KMS-11 (cell line): ENCODE measurements at regions not wholly inside any gene's neighbourhood (a gene's known extent, or its start where the extent isn't known, plus 50 kb on each side); places are given as distances from the start of the nearest gene placed in this dataset.

ENCODE experiments used
- H2AFZ ChIP-seq: fragments of 200-600 bp; sonication (generic); 2 replicates; pipeline ENCODE4 v1.6.1; 2016; ENCODE audit warnings: antibody characterized with exemption, mixed run types, low read depth
- H3K27ac ChIP-seq: fragments of 200-600 bp; sonication (generic); 2 replicates; pipeline ENCODE4 v1.6.1; 2016; ENCODE audit warnings: mild to moderate bottlenecking, mixed run types
- H3K27me3 ChIP-seq: fragments of 200-600 bp; sonication (generic); 2 replicates; pipeline ENCODE4 v1.6.1; 2017; ENCODE audit warnings: mild to moderate bottlenecking, low read depth, mixed run types, moderate library complexity; ENCODE audit not compliant: insufficient read depth
- H3K36me3 ChIP-seq: fragments of 200-600 bp; sonication (generic); 2 replicates; pipeline ENCODE4 v1.6.1; 2017; ENCODE audit warnings: mild to moderate bottlenecking, mixed run types; ENCODE audit not compliant: insufficient read depth
- H3K4me1 ChIP-seq: fragments of 200-600 bp; sonication (generic); 2 replicates; pipeline ENCODE4 v1.6.1; 2016; ENCODE audit warnings: mild to moderate bottlenecking, low read depth, mixed run types; ENCODE audit not compliant: poor library complexity, severe bottlenecking
- H3K4me2 ChIP-seq: fragments of 200-600 bp; sonication (generic); 2 replicates; pipeline ENCODE4 v1.7.0; 2016; ENCODE audit warnings: mild to moderate bottlenecking, mixed run types
- H3K4me3 ChIP-seq: fragments of 200-600 bp; sonication (generic); IDR thresholded peaks from 2 replicates; pipeline ENCODE4 v1.6.1; 2017; ENCODE audit warnings: low read depth, low read length, mixed read lengths; ENCODE audit not compliant: insufficient read depth
- H3K79me2 ChIP-seq: fragments of 200-600 bp; sonication (generic); 2 replicates; pipeline ENCODE4 v1.6.1; 2016; ENCODE audit warnings: low read depth, mixed run types; ENCODE audit not compliant: insufficient read depth
- H3K9ac ChIP-seq: fragments of 200-600 bp; sonication (generic); 2 replicates; pipeline ENCODE4 v1.6.1; 2016; ENCODE audit warnings: mild to moderate bottlenecking, mixed run types
- H4K20me1 ChIP-seq: fragments of 200-600 bp; sonication (generic); 2 replicates; pipeline ENCODE4 v1.6.1; 2016; ENCODE audit warnings: mild to moderate bottlenecking, mixed run types; ENCODE audit not compliant: insufficient read depth
- TF ChIP-seq, protein P1 (sequence below): fragments of 200-600 bp; sonication (generic); conservative IDR thresholded peaks from 2 replicates; pipeline ENCODE4 v1.6.1; 2017; ENCODE audit warnings: low read depth, mild to moderate bottlenecking, antibody characterized with exemption, low read length, moderate library complexity, mixed read lengths

DNA sequence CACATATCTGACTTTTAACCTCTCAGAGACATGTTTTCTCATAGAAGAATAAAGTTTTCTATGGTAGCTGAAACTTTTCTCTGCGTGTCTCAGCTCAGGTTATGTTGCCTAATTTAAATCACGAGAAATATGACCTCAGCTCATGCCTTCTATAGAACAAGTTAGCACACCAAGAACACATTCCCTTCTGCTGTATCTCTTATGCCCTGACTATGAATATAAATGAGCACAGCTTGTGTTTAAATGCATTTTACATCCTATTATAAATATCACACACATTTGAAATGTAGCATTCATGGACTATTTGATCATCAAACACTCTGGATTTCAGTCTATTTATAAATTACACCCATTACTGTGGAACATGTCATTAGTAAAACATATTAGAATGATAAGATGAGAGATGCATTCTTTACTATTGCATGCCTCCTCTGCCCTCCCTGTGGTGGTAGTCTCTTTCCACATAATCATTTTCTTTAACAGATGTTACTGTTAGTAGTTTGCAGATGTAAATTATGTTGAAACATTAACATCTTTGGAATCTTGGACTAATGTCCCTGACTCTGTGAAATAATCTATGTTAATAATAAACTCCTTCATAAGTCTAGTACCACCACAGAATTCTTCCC lies 2044.9 kb upstream of the PCDH20 start:
- TF ChIP-seq, protein P1, sequence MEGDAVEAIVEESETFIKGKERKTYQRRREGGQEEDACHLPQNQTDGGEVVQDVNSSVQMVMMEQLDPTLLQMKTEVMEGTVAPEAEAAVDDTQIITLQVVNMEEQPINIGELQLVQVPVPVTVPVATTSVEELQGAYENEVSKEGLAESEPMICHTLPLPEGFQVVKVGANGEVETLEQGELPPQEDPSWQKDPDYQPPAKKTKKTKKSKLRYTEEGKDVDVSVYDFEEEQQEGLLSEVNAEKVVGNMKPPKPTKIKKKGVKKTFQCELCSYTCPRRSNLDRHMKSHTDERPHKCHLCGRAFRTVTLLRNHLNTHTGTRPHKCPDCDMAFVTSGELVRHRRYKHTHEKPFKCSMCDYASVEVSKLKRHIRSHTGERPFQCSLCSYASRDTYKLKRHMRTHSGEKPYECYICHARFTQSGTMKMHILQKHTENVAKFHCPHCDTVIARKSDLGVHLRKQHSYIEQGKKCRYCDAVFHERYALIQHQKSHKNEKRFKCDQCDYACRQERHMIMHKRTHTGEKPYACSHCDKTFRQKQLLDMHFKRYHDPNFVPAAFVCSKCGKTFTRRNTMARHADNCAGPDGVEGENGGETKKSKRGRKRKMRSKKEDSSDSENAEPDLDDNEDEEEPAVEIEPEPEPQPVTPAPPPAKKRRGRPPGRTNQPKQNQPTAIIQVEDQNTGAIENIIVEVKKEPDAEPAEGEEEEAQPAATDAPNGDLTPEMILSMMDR: no peak
- H3K36me3 ChIP-seq: no peaks in the 10 kb centered on the region
- no peak overlapping the region for H3K4me3 ChIP-seq
- no peak overlapping the region for H2AFZ ChIP-seq
- H3K79me2 ChIP-seq: no peaks in the 10 kb centered on the region
- no peaks in the 10 kb centered on the region for H3K4me1 ChIP-seq
- no peaks in the 10 kb centered on the region for H3K27me3 ChIP-seq
- no peak overlapping the region for H3K27ac ChIP-seq
- H3K9ac ChIP-seq: no peak overlapping the region
- no peak overlapping the region for H3K4me2 ChIP-seq
- H4K20me1 ChIP-seq: no peaks in the 10 kb centered on the region

DNA sequence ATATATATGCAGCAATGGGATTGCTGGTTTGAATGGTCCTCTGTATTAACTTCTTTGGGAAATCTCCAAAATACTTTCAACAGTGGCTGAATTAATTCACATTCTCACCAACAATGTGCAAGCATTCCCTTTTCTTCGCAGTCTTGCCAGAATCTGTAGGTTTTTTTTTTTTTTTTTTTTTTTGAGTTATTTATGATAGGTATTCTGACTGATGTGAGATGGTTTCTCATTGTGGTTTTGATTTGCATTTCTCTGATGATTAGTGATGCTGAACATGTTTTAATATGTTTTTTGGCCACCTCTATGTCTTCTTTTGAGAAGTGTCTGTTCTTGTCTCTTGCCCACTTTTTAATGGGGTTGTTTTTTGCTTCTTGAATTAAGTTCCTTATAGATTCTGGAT lies 2041.5 kb upstream of the PCDH20 start:
- TF ChIP-seq, protein P1: no peak
- Histone ChIP-seq H2AFZ (no peak overlapping the region), H3K4me2 (no peak overlapping the region), H3K79me2 (no peaks in the 10 kb centered on the region), H3K27ac (no peak overlapping the region), H3K36me3 (no peaks in the 10 kb centered on the region), H3K9ac (no peak overlapping the region), H4K20me1 (no peaks in the 10 kb centered on the region), H3K4me3 (no peak overlapping the region), H3K4me1 (no peaks in the 10 kb centered on the region), H3K27me3 (no peaks in the 10 kb centered on the region)

DNA sequence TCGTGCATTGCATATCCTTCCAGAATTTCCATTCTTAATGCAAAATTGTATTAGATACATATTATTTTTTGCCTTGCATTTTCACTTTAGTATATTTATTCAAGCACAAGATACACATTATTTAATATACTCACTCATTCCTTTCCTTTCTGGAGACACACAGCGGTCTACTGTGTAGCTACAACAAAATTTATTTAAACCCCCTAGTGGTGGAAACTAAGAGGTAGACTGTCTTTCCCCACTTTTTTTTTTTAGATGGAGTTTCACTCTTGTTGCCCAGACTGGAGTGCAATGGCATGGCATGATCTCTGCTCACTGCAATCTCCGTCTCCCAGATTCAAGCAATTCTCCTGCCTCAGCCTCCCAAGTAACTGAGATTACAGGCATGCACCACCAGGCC lies 2040.3 kb upstream of the PCDH20 start:
- TF ChIP-seq, protein P1: peak; percentile 32; the same call in 1 of the 2 replicates
- Histone ChIP-seq H3K27me3 (no peaks in the 10 kb centered on the region), H4K20me1 (no peaks in the 10 kb centered on the region), H3K4me1 (no peaks in the 10 kb centered on the region), H3K36me3 (no peaks in the 10 kb centered on the region), H3K4me3 (no peak overlapping the region), H3K27ac (no peak overlapping the region), H3K79me2 (no peaks in the 10 kb centered on the region), H3K9ac (no peak overlapping the region), H2AFZ (no peak overlapping the region), H3K4me2 (no peak overlapping the region)

DNA sequence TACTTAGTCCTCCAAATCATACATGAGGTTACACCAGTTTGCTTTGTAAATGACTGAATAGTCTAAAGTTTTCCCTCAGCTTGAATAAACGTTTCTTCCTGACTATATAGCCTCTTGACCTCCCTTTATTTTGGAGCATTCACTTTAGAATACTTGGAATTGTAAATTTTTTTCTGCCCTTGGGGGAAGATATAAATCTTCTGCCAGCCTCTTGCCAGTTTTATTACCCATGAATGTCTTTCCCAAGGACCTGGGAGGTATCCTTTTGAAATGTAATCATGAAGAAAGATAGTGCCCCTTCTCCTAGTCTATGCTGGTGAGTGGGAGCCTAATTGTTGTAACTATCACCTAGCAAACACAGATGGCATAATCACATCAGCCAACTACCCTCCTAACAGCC lies 2033.9 kb upstream of the PCDH20 start:
- Histone ChIP-seq H3K9ac (no peak overlapping the region), H3K4me3 (no peak overlapping the region), H3K36me3 (no peaks in the 10 kb centered on the region), H3K27ac (no peak overlapping the region), H4K20me1 (no peaks in the 10 kb centered on the region), H3K27me3 (no peaks in the 10 kb centered on the region), H3K4me1 (no peaks in the 10 kb centered on the region), H3K4me2 (no peak overlapping the region), H3K79me2 (no peaks in the 10 kb centered on the region), H2AFZ (no peak overlapping the region)
- TF ChIP-seq, protein P1: no peak
